ENCODE measurements at regions not wholly inside any gene's neighbourhood (a gene's known extent, or its start where the extent isn't known, plus 50 kb on each side); places are given as distances from the start of the nearest gene placed in this dataset.

DNA sequence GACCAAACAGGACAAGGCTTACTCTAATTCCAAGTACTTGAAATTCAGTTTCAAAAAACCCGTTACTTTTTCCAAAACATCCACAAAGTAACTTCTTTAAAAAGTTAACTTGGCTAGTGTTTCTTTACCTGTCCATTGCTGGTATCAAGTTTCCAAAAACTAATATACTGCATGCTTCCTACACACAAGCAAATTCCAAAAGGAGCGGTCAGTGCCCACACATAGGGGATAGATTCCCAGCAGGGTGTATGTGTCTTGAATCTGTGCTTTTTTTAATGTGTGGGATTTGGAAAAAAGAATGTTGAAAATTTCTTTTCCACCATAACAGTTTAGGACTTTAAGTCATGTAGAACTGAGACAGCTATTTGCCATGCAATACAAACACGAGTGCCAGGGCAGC lies 367.8 kb upstream of the SOX9 start:
- no CpG with 5 or more reads among the region's 3 CpGs for WGBS, 2 experiments (ENCODE audit: extremely low coverage in 2 of 2, insufficient read length in 1 of 2)
- no TSS peak for BruUV-seq (replicated peaks)
- in situ Hi-C loops (cut with MboI; ENCODE audit: low sequenced_read_pairs): no loop called here

More for the DNA sequence above, 367.8 kb upstream of the SOX9 start:
- no peak overlapping the region for H2AFZ ChIP-seq (replicated peaks; ENCODE audit: low read length, poor library complexity)
- H3K4me3 ChIP-seq (ENCODE audit: insufficient read depth, low read depth, low read length): no peak overlapping the region
- no peak overlapping the region for H3K4me2 ChIP-seq (ENCODE audit: low read depth, low read length)
- H4K8ac ChIP-seq (ENCODE audit: low read depth in 2 of 2, low read length in 2 of 2): no peak overlapping the region
- H4K91ac ChIP-seq (ENCODE audit: insufficient read depth, low read depth, low read length): no peak overlapping the region
- no peaks in the 10 kb centered on the region for H3K36me3 ChIP-seq (ENCODE audit: control insufficient read depth, insufficient read depth, low read length)
- H3K9ac ChIP-seq (ENCODE audit: low read depth, low read length): no peak overlapping the region
- H3K4me1 ChIP-seq (ENCODE audit: control insufficient read depth, insufficient read depth, low read length): no peaks in the 10 kb centered on the region
- H3K18ac ChIP-seq (ENCODE audit: low read depth, low read length): no peak overlapping the region
- H2AK5ac ChIP-seq (ENCODE audit: low read depth, low read length): no peak overlapping the region
- no peak overlapping the region for H2BK120ac ChIP-seq (ENCODE audit: low read depth, low read length)
- intact Hi-C loops (cut with micrococcal nuclease): no loop called here
- H3K27ac ChIP-seq (ENCODE audit: insufficient read depth, low read length): no peak overlapping the region
- no peaks in the 10 kb centered on the region for H3K79me1 ChIP-seq (ENCODE audit: low read depth in 1 of 2, low read length in 2 of 2)
- no peak overlapping the region for H3K4ac ChIP-seq (ENCODE audit: low read depth, low read length)
- DNase-seq (no peak), ATAC-seq (ENCODE audit: low read depth) (no peak)
- H3K23ac ChIP-seq (ENCODE audit: low read depth, low read length): no peak overlapping the region
- H3K56ac ChIP-seq (ENCODE audit: extremely low read depth, insufficient read depth, low read length): no peak overlapping the region
- no peak overlapping the region for H2BK15ac ChIP-seq (ENCODE audit: low read depth, low read length)
- H3K9me1 ChIP-seq (ENCODE audit: insufficient read depth, low read length): no peaks in the 10 kb centered on the region
- CTCF ChIA-PET: no interaction called here
- H3K9me3 ChIP-seq (ENCODE audit: control insufficient read depth, insufficient read depth, low read length): no peaks in the 10 kb centered on the region
- H2AK9ac ChIP-seq (replicated peaks; ENCODE audit: low read depth, low read length, poor library complexity): no peak overlapping the region
- TF ChIP-seq, protein P1, sequence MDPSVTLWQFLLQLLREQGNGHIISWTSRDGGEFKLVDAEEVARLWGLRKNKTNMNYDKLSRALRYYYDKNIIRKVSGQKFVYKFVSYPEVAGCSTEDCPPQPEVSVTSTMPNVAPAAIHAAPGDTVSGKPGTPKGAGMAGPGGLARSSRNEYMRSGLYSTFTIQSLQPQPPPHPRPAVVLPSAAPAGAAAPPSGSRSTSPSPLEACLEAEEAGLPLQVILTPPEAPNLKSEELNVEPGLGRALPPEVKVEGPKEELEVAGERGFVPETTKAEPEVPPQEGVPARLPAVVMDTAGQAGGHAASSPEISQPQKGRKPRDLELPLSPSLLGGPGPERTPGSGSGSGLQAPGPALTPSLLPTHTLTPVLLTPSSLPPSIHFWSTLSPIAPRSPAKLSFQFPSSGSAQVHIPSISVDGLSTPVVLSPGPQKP (IDR thresholded peaks at IDR 0.05; ENCODE audit: borderline replicate concordance, low read depth, low read length): no peak
- TF ChIP-seq SMC3 (IDR thresholded peaks at IDR 0.05; ENCODE audit: low read depth, low read length): no peak
- TF ChIP-seq, protein P2, sequence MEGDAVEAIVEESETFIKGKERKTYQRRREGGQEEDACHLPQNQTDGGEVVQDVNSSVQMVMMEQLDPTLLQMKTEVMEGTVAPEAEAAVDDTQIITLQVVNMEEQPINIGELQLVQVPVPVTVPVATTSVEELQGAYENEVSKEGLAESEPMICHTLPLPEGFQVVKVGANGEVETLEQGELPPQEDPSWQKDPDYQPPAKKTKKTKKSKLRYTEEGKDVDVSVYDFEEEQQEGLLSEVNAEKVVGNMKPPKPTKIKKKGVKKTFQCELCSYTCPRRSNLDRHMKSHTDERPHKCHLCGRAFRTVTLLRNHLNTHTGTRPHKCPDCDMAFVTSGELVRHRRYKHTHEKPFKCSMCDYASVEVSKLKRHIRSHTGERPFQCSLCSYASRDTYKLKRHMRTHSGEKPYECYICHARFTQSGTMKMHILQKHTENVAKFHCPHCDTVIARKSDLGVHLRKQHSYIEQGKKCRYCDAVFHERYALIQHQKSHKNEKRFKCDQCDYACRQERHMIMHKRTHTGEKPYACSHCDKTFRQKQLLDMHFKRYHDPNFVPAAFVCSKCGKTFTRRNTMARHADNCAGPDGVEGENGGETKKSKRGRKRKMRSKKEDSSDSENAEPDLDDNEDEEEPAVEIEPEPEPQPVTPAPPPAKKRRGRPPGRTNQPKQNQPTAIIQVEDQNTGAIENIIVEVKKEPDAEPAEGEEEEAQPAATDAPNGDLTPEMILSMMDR (conservative IDR thresholded peaks at IDR 0.05; ENCODE audit: low read depth, low read length): no peak
- no peak for TF ChIP-seq POLR2A (IDR thresholded peaks at IDR 0.05; ENCODE audit: low read depth, low read length)
- TF ChIP-seq NFE2L2 (IDR thresholded peaks at IDR 0.05; ENCODE audit: low read depth, low read length): no peak
- TF ChIP-seq MXI1 (IDR thresholded peaks at IDR 0.05; ENCODE audit: borderline replicate concordance, low read depth, low read length): no peak
- no peak for TF ChIP-seq RCOR1 (IDR thresholded peaks at IDR 0.05; ENCODE audit: insufficient replicate concordance, low read length)
- no peak for TF ChIP-seq MAFK (IDR thresholded peaks at IDR 0.05; ENCODE audit: low read depth, low read length)
- no peak for TF ChIP-seq CEBPB (IDR thresholded peaks at IDR 0.05; ENCODE audit: low read depth, low read length)
- TF ChIP-seq RAD21 (IDR thresholded peaks at IDR 0.05; ENCODE audit: low read length): no peak
- no peak for TF ChIP-seq BHLHE40 (IDR thresholded peaks at IDR 0.05; ENCODE audit: low read depth, low read length)
- no peak for TF ChIP-seq CHD1 (IDR thresholded peaks at IDR 0.05; ENCODE audit: low read depth, low read length)
- TF ChIP-seq FOS (IDR thresholded peaks at IDR 0.05; ENCODE audit: low read depth, low read length): no peak
- TF ChIP-seq, protein P3, sequence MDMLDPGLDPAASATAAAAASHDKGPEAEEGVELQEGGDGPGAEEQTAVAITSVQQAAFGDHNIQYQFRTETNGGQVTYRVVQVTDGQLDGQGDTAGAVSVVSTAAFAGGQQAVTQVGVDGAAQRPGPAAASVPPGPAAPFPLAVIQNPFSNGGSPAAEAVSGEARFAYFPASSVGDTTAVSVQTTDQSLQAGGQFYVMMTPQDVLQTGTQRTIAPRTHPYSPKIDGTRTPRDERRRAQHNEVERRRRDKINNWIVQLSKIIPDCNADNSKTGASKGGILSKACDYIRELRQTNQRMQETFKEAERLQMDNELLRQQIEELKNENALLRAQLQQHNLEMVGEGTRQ (IDR thresholded peaks at IDR 0.05; ENCODE audit: low read depth, low read length): no peak
- TF ChIP-seq MAZ (IDR thresholded peaks at IDR 0.05; ENCODE audit: borderline replicate concordance, low read depth, low read length): no peak
- TF ChIP-seq RFX5 (IDR thresholded peaks at IDR 0.05; ENCODE audit: low read depth, low read length): no peak
- no peak overlapping the region for H3K14ac ChIP-seq (replicated peaks; ENCODE audit: low read depth, low read length)
- H4K20me1 ChIP-seq (ENCODE audit: insufficient read depth, low read length): no peaks in the 10 kb centered on the region
- H3K27me3 ChIP-seq (ENCODE audit: control insufficient read depth, insufficient read depth, low read length): no peaks in the 10 kb centered on the region
- no peak overlapping the region for H4K5ac ChIP-seq (ENCODE audit: low read depth, low read length)
- no peak overlapping the region for H2BK20ac ChIP-seq (ENCODE audit: low read depth, low read length)
- POLR2A ChIA-PET (ENCODE audit: unreplicated experiment): no interaction called here
- H2BK5ac ChIP-seq (ENCODE audit: low read depth, low read length, poor library complexity, severe bottlenecking): no peak overlapping the region
- dilution Hi-C loops (cut with HindIII; ENCODE audit: low sequenced_read_pairs, unreplicated experiment): no loop called here

Measured in IMR-90 (cell line).